NAMALWA (cell line): ENCODE measurements at regions not wholly inside any gene's neighbourhood (a gene's known extent, or its start where the extent isn't known, plus 50 kb on each side); places are given as distances from the start of the nearest gene placed in this dataset.
"Not testable (repeated sequence)": the region's sequence is repeated elsewhere in the genome, so short reads cannot be mapped to it uniquely, and the experiment has no call there.

Source experiments
- DNase-seq: peaks from one replicate; pipeline ENCODE4 v3.0.0-alpha.2; 2015; ENCODE audit warnings: low spot score

DNA sequence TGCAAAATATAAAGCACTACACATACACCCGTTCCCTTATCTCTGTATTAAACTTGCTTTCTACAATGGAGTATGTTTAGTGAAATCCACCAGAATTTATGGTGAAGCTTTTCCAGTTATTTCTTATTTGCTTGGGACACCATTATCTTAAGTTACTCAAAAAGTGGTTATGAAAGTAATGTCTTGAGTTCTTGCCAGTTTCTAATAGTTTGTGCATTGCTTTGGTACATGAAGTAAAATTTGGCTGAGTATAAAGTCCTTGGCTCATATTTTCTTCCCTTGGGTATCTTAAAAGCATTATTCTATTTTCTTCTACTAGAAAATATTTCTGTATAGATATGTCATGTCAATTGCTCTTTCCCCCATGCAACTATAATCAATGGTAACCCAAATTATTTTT lies 85.2 kb downstream of the POLR1F start:
- DNase-seq = no peak

DNA sequence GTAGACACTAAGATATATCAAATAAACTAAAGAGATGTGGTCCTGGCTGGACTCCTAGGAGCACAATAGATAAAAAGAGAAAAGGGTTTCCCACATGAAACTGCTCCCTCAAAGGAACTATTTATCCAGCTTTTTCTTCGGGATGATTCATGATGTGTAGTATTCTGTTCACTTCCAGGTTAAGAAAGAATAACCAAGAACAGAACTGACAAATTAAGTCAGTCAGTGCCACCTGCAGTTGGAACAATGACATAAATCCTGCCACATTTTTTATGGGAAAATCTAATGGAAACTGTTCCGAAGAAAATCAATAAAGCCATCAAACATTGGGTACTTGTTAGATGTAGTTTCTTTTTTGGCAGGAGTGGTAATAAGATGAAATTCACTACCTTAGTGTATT lies 87.1 kb downstream of the POLR1F start:
- no peak for DNase-seq

DNA sequence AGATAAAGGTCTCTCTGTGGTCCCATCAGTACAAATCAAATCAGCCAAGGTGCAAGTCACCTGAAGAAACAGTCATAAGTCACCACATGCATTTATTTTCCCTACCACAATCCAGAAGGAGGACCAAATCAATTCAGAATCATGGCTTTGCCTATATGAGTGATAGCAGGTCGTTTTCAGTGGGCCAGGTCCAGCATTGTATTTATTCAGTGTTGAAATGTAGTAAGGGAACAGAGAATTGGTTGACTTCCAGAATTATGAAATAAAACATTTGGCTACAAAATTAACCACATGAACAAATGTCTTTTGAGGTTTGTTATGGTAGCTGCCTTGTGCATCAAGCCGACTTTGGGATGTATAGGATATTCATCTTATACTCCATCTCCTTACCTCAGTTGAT lies 88.4 kb downstream of the POLR1F start:
- no peak for DNase-seq

DNA sequence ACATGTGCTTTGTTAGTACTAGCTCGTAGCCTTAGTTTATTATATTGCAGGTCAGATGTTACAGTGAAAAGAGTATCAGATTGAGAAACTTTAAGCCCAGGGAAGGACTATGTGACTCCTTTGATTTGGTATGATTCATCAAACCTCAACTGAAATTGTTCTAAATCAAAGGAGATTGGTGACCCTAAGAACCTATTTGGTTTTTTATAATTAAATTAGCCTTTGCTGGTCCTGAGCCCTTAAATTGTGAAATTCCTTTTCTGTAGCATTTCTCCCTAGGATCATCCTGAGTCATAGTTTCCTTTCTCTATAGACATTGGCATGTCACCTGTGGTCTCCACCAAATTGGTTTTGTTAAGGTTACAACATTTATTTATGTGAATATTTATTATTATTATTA lies 89.7 kb downstream of the POLR1F start:
- no peak for DNase-seq

DNA sequence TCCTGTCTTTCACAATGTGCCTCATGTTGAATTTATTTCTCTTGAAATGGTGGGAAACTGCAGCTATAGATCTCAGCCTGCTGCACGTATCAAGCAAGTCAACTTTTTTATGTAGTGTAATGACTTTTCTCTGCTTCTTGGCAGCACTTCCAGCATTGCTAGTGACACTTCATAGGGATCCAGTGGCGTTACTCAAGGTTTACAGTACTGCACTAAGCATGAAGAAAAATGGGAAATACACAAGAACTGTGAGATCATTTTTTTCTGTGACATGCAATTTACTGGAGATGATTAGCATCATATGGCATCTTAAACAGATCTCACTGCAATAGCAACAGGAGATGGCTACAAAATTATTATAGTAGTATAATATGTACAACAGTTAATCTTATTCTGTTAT lies 90.9 kb downstream of the POLR1F start:
- DNase-seq = no peak

DNA sequence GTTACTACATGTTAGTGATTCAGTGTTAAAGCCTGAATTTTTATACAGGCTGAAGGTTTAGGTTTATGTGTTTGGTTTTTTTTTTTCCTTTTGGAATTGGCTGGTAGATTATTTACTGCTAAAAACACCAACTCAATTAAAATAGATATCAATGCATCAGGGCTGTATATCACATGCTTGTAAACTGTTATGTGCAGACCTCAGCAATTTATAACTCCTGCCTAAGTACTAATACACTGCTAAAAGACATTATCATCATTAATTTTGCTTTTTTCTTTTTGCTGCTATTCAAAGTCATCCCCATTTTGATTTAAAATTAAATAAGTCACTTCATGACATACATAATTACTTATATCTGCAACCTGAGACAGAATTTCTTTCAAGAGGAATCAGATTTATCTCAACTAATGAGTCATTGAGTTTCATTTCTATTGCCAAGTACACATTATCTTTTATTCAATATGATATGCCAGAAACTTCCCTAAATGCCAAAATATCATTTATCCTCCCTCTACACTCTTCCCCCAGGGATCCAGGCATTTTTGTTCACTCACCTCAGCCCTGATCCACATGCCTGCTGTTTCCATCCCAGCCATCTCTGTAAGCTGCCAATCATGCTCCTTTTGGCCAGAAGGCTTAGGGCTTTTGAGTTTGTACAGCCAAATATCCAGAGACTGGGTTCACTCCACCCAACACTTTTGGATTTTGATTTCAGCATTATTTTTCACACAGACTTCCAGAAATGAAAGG lies 98.5 kb downstream of the POLR1F start:
- DNase-seq = no peak

DNA sequence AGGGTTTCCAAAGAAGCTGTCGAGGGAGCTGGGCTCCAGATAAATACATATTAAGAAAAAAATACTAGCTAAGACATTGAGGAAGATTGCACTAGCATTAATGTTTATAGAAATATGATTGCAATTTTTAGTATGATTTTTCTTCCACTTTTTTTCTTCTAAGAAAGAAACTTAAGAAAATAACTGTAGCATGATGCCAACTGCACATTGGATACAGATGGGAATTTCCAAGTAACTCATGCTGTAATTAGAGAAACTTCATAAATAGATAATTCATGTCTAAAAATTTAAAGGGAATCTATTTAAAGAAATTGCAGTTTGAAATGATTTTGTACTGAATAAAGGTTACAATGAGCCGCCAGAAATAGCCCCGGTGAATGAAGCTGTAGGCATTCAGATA lies 119.4 kb downstream of the POLR1F start:
- DNase-seq = no peak

DNA sequence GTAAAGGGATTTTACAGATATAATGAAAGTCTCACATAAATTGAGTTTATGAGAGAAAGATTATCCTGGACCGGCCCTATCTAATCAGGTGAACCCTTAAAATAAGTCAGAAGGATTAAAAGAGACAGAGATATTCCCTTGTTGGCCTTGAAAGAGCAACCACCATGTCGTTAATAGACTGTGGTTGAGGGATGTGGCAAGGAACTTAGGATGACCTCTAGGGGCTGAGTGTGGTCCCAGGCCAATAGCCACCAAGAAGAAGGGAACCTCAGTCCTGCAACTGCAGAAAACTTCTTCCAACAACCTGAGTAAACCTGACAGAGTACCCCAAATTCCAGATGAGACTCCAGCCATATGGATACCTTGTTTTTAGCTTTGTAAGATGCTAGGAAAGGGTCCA lies 121.5 kb downstream of the POLR1F start:
- DNase-seq = peak; percentile 53

DNA sequence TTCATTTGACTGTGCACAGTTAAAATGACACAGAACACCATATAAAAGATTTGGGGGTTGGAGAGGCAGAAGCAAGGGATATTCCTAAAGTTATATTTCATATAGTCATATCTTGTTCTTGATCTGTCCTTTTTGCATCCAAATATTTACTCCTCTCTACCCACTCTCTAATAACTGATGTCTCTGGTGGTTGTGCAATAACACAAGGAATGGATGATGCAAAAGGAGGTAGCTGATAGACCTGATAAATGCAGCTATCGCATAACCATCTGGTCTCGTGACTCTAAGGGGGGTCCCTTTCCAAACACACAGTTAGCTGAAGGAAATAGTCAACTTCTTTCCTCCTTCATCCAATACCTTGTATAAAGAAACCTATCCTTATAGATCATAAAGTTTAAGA lies 123.1 kb downstream of the POLR1F start:
- DNase-seq = no peak

DNA sequence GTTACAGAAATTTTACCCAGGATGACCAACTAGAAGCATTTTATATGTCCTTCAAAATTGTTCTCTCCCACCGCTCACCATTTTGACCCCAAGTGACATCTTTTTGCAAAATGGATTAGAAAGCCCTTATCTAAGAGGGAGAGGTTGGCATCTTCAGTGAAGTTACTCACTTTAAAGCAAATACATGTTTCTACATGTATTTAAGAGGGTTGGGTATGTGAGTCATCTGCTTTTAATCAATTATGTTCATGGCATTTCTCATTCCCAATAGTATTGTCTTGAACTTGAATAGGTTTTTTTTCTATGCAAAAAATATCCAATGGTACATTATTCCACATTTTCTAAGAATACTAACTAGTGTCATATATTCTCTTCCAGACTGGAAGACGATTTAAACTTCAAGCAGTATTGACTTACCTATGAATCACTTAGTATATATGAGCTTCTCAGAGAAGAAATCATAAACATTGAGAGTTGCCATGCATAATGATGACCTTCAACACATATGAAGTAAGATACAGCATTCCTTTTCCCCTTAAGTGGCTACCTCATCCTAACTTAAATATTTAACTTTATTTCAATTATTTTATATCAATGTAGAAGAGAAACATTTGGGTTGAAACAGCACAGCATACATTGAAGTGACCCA lies 132.8 kb downstream of the POLR1F start:
- DNase-seq = no peak

DNA sequence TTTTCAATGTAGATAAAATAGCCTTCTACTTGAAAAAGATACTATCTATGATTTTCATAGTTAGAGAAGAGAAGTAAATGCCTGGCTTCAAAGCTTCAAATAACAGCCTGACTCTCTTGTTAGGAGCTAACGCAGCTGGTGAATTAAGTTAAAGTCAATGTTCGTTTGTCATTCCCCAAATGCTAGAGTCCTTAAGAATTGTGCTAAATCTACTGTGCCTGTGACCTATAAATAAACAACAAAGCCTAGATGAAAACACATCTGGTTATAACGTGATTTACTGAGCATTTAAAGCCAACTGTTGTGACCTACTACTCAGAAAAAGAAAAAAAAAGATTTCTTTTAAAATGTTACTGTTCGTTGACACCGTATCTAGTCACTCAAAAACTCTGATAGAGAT lies 134.7 kb downstream of the POLR1F start:
- DNase-seq = no peak

DNA sequence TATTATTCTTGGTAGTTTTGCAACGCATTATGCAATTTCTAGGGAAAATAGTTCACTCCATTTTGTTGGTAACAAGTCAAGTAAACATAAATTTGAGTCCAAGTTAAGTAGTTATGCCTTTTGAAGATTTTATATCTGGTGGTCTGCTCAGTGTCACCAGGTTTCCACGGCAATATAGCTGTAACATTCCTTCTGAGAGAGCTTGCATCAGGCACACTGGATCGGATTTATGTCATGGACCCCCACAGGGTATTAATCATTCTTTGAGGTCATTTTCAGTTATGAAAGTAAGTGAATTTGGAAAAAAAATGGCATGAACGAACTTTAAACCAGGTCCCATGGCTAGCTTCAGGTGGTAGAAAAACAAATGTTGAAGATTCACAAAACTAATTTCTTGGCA lies 136.3 kb downstream of the POLR1F start:
- DNase-seq = no peak

DNA sequence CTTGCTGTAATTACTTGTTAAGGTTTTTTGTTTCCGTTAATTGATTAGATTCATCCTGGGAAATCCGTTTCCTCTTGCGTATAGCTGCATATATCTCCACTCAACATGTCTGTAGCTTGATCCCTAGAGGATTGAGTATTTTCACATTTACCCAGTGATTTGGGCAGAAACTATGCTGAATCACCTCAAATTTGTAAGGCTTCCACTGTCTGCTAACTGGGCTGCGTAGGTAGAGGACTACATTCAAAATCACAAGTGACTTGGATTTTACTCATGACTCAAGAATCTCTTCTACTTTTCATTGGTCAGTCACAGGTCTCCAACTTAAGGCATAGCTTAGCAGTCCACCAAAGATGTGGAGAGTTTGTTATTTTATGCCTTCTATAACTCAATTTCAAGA lies 141.8 kb downstream of the POLR1F start:
- no peak for DNase-seq

DNA sequence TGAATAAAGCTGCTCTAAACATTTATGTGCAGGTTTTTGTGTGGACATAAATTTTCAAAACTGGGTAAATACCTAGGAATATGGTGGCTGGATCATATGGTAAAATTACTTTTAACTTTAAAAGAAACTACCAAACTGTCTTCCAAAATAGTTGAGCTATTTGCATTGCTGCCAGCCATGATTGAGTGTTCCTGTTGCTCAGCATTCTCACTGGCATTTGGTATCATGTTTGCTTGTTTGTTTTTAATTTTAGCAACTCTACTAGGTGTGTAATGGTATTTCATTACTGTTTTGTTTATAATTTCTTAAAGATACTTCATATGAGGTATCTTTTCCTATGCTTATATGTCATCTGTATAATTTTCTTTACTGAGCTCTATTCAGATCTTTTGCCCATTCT lies 143.2 kb downstream of the POLR1F start:
- DNase-seq = no peak

DNA sequence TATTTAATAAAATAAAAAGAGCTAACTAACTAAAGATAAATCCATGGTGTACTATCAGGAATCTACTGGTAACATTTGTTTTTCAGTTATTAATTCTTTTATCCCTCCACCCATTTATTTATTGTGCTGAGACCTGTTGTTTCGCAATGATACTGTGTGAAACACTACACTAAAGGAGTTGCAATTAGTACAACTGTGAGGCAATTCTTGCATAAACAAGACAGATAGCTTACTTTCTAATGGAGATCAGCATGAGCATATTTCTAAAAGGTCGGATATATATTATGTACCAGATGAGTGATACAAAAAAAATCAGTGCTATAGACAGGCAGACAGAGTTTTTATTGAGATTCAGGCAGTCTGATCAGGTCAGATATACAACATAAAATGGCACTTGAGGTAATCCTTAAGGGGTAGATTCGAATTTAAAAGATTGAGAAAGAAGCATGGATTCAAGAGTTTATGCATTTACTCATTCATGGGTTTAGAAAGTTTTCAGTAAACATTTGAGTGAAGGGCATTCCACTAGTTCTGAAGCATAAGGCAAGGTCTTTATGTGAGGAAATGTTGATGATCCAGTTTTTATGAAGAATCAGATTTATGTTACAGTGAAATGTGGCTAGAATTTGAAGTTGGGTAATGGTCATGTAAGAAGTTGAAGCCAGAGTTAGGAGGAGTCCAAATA lies 147.6 kb downstream of the POLR1F start:
- no peak for DNase-seq

DNA sequence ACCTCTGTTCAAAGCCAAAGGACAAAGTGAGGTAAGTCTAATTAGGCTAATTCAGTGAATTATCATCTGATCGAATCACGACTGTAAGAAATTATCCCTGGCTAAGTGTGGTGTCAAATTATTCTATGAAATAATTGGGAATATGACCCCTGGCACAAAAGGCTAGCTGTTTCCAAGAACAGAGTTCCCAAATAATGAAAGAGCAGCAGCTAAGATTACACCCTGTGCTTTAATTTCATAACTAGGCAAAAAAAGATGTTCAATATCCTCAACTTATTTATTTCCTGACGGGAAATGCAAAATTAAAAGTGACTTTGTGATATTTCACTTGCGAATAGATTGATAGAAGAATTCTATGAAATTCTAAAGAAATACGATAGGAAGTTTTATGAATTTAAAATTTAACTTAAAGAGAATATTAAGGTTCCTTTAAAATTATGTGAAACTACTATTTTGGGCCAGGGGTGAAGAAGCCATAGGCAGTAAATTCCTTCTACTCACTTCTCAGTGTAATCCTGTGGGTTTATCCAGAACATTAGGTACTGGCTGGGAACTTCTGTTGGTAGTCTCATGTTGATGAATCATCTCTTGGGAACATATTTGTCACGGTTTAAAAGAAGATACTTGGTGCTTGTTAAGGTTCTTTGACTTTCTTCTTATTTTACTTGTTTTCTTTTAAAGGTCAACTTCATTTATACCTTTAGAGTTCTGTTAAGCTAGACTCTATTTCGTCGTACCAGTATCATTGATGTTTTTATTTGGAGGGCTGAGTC lies 148.5 kb downstream of the POLR1F start:
- DNase-seq = no peak

DNA sequence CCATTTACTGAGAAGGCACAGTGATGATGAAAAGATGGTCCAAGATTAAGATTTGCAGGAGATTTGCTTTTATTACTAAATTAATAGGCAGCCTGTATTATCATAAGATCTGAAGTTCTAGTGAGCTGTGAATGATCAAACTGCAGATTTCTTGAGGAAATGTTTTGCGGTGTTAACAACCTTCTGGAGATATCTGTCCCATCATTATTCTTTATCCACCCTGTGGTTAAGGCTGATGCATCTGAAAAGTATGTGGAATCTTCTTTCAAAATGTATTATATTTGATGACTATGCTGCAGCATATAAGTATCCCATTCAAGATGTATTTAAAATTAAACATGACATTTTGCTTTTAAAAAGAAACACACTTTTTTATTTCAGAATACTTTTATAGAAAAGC lies 150.3 kb downstream of the POLR1F start:
- no peak for DNase-seq

DNA sequence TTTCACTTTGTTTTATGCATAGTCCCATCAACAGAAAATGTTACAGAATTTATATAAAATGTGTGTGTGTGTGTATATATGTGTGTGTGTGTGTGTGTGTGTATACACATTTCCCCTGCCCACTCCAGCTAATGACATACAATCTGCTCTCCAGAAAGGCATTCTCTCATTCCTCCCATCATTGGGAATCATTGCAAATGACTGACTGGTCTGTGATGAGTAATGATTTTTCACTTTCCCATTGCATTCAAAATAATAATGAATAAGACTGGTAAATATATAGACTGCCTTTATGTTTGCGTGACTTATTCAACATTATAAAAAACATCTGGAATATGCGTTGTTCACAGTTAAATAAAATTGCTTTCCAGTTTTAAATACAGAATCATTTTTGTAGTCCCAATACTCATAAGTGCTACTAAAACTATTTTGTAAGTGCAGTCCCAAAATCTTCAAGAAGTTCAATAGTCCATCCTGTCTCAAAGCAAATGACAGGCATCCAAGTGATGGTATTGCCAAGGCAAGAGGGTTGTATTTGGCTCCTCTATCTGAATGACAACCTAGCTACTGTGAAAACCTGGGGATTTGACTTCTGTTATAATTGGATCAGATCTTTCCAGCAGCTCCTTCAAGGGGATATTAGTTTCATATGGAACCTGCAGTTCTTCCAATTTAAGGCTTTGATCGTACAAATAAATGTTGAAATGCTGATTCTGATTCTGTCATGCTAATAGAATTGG lies 150.9 kb downstream of the POLR1F start:
- no peak for DNase-seq

DNA sequence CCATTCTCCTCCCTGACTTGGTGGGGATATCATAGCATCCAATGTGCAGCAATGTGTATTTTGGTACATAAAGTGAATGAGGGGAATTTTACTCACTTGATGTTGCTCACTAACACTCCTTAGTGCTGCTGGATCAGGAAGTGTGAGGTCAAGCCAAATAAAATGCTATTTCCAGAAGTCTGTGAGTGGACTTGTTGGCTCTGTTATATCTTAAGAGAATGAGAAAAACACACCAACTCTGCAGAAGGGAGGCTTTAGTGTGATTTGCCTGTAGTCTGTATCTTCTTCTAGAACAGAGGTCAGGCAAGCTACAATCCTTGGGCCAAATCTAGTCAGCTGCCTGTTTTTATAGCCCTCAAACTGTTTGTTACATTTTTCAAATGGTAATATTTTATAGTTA lies 154.3 kb downstream of the POLR1F start:
- no peak for DNase-seq

DNA sequence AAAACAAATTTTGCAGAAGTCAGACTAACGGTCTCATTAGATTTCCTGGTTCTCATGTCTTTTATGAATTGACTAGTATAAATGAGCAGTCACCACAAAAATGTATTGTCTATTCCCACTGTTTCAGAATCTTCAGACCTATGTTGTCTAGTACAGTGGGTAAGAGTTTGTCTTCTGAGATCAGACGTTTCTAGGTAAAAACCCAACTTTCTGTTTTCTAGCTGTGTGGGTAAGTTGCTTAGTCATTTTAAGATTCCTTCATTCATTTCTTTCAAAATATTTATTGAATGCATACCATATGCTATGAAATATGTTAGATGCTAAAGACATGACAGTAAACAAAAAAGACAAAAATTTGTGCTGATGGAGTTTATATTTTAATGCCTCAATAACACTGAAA lies 156.3 kb downstream of the POLR1F start:
- DNase-seq = no peak

DNA sequence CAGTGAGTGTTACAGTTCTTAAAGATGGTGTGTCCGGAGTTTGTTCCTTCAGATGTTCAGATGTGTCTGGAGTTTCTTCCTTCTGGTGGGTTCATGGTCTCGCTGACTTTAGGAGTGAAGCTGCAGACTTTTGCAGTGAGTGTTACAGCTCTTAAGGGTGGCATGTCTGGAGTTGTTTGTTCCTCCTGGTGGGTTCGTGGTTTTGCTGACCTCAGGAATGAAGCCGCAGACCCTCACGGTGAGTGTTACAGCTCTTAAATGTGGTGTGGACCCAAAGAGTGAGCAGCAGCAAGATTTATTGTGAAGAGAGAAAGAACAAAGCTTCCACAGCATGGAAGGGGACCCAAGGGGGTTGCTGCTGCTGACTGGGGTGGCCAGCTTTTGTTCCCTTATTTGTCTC lies 159.6 kb downstream of the POLR1F start:
- DNase-seq = not testable (repeated sequence)

DNA sequence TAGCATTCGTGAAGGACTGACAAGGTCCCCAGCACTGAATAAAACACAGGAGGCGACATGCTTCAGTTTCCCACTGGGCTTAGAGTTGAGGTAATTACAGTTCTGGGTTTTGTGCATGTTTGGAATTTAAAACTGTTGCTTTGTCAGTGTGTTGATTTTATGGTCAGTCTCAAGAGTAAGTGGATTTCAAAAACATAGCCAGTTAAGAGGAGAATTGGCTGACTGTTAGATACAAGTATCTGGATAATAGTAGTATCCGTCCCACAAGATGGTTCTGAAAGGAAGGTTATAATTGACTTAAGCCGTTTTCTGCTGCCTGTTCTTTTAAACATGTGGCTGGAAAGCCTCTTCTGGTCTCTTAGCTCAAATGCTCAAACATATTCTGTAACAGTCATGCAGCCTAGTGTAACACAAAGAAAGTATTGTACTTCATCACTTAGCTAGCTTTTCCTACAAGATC lies 170.9 kb downstream of the POLR1F start:
- no peak for DNase-seq
